Naive thymus-derived CD8-positive, alpha-beta T cell (primary cell): ENCODE measurements at regions not wholly inside any gene's neighbourhood (a gene's known extent, or its start where the extent isn't known, plus 50 kb on each side); places are given as distances from the start of the nearest gene placed in this dataset.
A peak's percentile ranks its signal among the peaks of the same experiment; 100 is the strongest.

Experiments used
- ATAC-seq, 2 donors: fragments of 150-1000 bp; cut with Tn5 transposase in 1 of 2; sonication (Bioruptor Pico), chemical (Tn5 transposase) in 1 of 2; 1 replicate in 1 of 2; 2 replicates in 1 of 2; pipeline ENCODE4 v1.10.0; 2021; ENCODE audit warnings: mild to moderate bottlenecking in 2 of 2, moderate library complexity in 2 of 2
- POLR2A ChIA-PET: fragments of 350-600 bp; sonication (Branson Sonifier 250); formaldehyde crosslinking; loops from one replicate; lab custom pipeline; 2021; ENCODE audit warnings: antibody characterized with exemption; lab: Charles Lee
- DNase-seq, 10 donors: peaks; one replicate each; pipeline versions ENCODE4 v3.0.0 to v3.0.0-alpha.2; 2020 to 2022
- H3K27ac Mint-ChIP-seq, 10 donors: one replicate each; pipeline ENCODE4 v1.8.0; 2020 to 2022; ENCODE audit warnings: mild to moderate bottlenecking in 10 of 10, mixed read lengths in 10 of 10, moderate library complexity in 4 of 10, inconsistent platforms in 1 of 10
- H3K27me3 Mint-ChIP-seq, 5 donors: one replicate each; pipeline ENCODE4 v1.8.0; 2021 to 2022; ENCODE audit warnings: mixed read lengths in 5 of 5
- H3K36me3 Mint-ChIP-seq, 3 donors: one replicate each; pipeline ENCODE4 v1.8.0; 2020 to 2022; ENCODE audit warnings: mixed read lengths in 3 of 3, mild to moderate bottlenecking in 2 of 3, inconsistent platforms in 1 of 3
- H3K4me1 Mint-ChIP-seq, 4 donors: one replicate each; pipeline ENCODE4 v1.8.0; 2021 to 2022; ENCODE audit warnings: mixed read lengths in 4 of 4
- H3K4me3 Mint-ChIP-seq, 10 donors: one replicate each; pipeline ENCODE4 v1.8.0; 2020 to 2022; ENCODE audit warnings: mild to moderate bottlenecking in 10 of 10, mixed read lengths in 10 of 10, moderate library complexity in 6 of 10, inconsistent platforms in 1 of 10
- H3K9me3 Mint-ChIP-seq, 9 donors: one replicate each; pipeline ENCODE4 v1.8.0; 2020 to 2022; ENCODE audit warnings: mixed read lengths in 9 of 9, mild to moderate bottlenecking in 3 of 9, inconsistent platforms in 1 of 9, moderate library complexity in 1 of 9

GRCh38 chr2:220930271-220931076 lies 641.6 kb downstream of the EPHA4 start:
- no peak overlapping the region for H3K27ac Mint-ChIP-seq
- ATAC-seq (no peak), DNase-seq (no peak)
- peaks cover 2 to 34% (median 13%) of the 10 kb centered on the region in 9 donors for H3K9me3 Mint-ChIP-seq
- H3K36me3 Mint-ChIP-seq, result peaks cover 0 to 11% (median 0%) of the 10 kb centered on the region in 3 donors
- peaks cover 0 to 2% (median 0%) of the 10 kb centered on the region in 4 donors for H3K4me1 Mint-ChIP-seq
- H3K4me3 Mint-ChIP-seq, result no peak overlapping the region
- POLR2A ChIA-PET, result no interaction called here
- no peaks in the 10 kb centered on the region for H3K27me3 Mint-ChIP-seq

DNA sequence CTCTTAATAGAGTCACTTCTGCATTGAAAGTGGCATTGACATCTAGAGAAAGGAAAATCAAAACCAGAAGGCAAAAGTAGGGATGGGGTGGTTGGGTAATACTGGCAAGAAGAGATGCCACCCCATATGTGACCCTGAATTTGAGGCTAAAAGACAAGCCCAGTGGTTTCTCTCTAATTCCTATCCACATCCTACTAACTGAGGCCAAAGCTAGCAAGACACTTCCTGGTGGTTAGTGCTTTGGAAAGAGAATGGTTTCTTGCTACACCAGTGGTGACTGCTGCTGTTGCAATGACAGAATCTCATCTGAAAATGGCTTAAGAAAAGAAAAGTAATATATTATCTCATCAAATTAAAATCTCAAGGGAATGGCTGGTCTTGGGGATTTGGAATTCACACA lies 640.6 kb downstream of the EPHA4 start:
- no peaks in the 10 kb centered on the region for H3K27me3 Mint-ChIP-seq
- POLR2A ChIA-PET, result no interaction called here
- DNase-seq, result no peak
- H3K36me3 Mint-ChIP-seq, result peaks cover 0 to 9% (median 0%) of the 10 kb centered on the region in 3 donors
- ATAC-seq, result no peak
- no peak overlapping the region for H3K4me3 Mint-ChIP-seq
- peaks cover 2 to 31% (median 12%) of the 10 kb centered on the region in 9 donors for H3K9me3 Mint-ChIP-seq
- peaks cover 0 to 2% (median 0%) of the 10 kb centered on the region in 4 donors for H3K4me1 Mint-ChIP-seq
- no peak overlapping the region for H3K27ac Mint-ChIP-seq

DNA sequence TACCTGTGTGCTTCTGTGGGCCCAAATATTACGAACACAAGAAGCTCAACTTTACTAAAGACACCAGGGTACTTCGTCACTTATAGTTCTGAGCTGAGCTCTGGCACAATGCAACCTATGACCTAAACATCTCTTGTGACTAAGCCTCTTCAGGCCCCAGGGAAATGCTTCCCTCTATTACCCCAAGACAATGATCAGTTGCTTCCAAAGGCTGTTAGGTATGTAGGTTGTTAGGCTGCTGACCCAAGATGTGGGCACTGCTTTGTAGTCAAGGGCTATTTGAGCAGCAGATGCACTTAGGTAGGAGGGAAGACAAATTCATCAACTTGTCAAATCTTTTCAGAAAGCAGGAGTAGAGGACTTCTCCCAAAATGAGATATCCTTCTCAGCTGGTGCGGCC lies 640.1 kb downstream of the EPHA4 start:
- H3K4me3 Mint-ChIP-seq, result no peak overlapping the region
- H3K9me3 Mint-ChIP-seq, result peaks cover 2 to 26% (median 6%) of the 10 kb centered on the region in 9 donors
- POLR2A ChIA-PET, result no interaction called here
- peaks cover 0 to 3% (median 0%) of the 10 kb centered on the region in 3 donors for H3K36me3 Mint-ChIP-seq
- no peak for ATAC-seq
- peaks cover 0 to 2% (median 0%) of the 10 kb centered on the region in 4 donors for H3K4me1 Mint-ChIP-seq
- DNase-seq, result no peak
- H3K27ac Mint-ChIP-seq, result no peak overlapping the region
- H3K27me3 Mint-ChIP-seq, result no peaks in the 10 kb centered on the region

- Mint-ChIP-seq H3K4me1 (no peaks in the 10 kb centered on the region), H3K27ac (no peak overlapping the region), H3K27me3 (no peaks in the 10 kb centered on the region), H3K9me3 (peaks cover 0 to 4% (median 0%) of the 10 kb centered on the region in 9 donors), H3K36me3 (no peaks in the 10 kb centered on the region), H3K4me3 (no peak overlapping the region)
- DNase-seq (no peak), ATAC-seq (no peak)
- POLR2A ChIA-PET, result no interaction called here
These were observed 636.2 kb downstream of the EPHA4 start for GRCh38 chr2:220935789-220936321.

- Mint-ChIP-seq H3K36me3 (no peaks in the 10 kb centered on the region), H3K27ac (no peak overlapping the region), H3K4me3 (no peak overlapping the region), H3K4me1 (no peaks in the 10 kb centered on the region), H3K27me3 (no peaks in the 10 kb centered on the region), H3K9me3 (peaks cover 0 to 3% (median 0%) of the 10 kb centered on the region in 9 donors)
- DNase-seq, result no peak
- ATAC-seq, result no peak
- POLR2A ChIA-PET, result no interaction called here
These were observed 635.4 kb downstream of the EPHA4 start for GRCh38 chr2:220936641-220937197.

GRCh38 chr2:220937245-220937644 lies 634.9 kb downstream of the EPHA4 start:
- H3K4me3 Mint-ChIP-seq, result no peak overlapping the region
- H3K4me1 Mint-ChIP-seq, result no peaks in the 10 kb centered on the region
- POLR2A ChIA-PET, result no interaction called here
- H3K27me3 Mint-ChIP-seq, result no peaks in the 10 kb centered on the region
- ATAC-seq (no peak), DNase-seq (no peak)
- peaks cover 0 to 2% (median 0%) of the 10 kb centered on the region in 9 donors for H3K9me3 Mint-ChIP-seq
- H3K36me3 Mint-ChIP-seq, result no peaks in the 10 kb centered on the region
- no peak overlapping the region for H3K27ac Mint-ChIP-seq

- POLR2A ChIA-PET, result no interaction called here
- H3K9me3 Mint-ChIP-seq, result peaks cover 0 to 10% (median 0%) of the 10 kb centered on the region in 9 donors
These were observed 631.5 kb downstream of the EPHA4 start for GRCh38 chr2:220940646-220941045.

GRCh38 chr2:220941683-220942082 lies 630.4 kb downstream of the EPHA4 start:
- POLR2A ChIA-PET, result no interaction called here
- H3K27ac Mint-ChIP-seq, result no peak overlapping the region
- DNase-seq, result no peak
- H3K9me3 Mint-ChIP-seq, result peaks cover 0 to 13% (median 0%) of the 10 kb centered on the region in 9 donors
- H3K27me3 Mint-ChIP-seq, result no peaks in the 10 kb centered on the region
- H3K4me1 Mint-ChIP-seq, result no peaks in the 10 kb centered on the region
- no peak for ATAC-seq
- H3K4me3 Mint-ChIP-seq, result no peak overlapping the region
- no peaks in the 10 kb centered on the region for H3K36me3 Mint-ChIP-seq

More at GRCh38 chr2:220940646-220941045, 631.5 kb downstream of the EPHA4 start:
- Mint-ChIP-seq H3K4me1 (no peaks in the 10 kb centered on the region), H3K4me3 (no peak overlapping the region), H3K27ac (no peak overlapping the region), H3K27me3 (no peaks in the 10 kb centered on the region), H3K36me3 (no peaks in the 10 kb centered on the region)
- no peak for DNase-seq
- ATAC-seq, result no peak

- H3K27ac Mint-ChIP-seq, result no peak overlapping the region
- peaks cover 0 to 13% (median 0%) of the 10 kb centered on the region in 9 donors for H3K9me3 Mint-ChIP-seq
- no peaks in the 10 kb centered on the region for H3K27me3 Mint-ChIP-seq
- H3K36me3 Mint-ChIP-seq, result no peaks in the 10 kb centered on the region
- ATAC-seq, result no peak
- POLR2A ChIA-PET, result no interaction called here
- no peak overlapping the region for H3K4me3 Mint-ChIP-seq
- no peak for DNase-seq
- no peaks in the 10 kb centered on the region for H3K4me1 Mint-ChIP-seq
These were observed 625.6 kb downstream of the EPHA4 start for GRCh38 chr2:220946552-220946951.

GRCh38 chr2:220948579-220948978 lies 623.5 kb downstream of the EPHA4 start:
- no peak for ATAC-seq
- H3K27me3 Mint-ChIP-seq, result no peaks in the 10 kb centered on the region
- H3K4me1 Mint-ChIP-seq, result no peaks in the 10 kb centered on the region
- POLR2A ChIA-PET, result no interaction called here
- peaks cover 0 to 13% (median 4%) of the 10 kb centered on the region in 9 donors for H3K9me3 Mint-ChIP-seq
- H3K4me3 Mint-ChIP-seq, result no peak overlapping the region
- H3K27ac Mint-ChIP-seq, result no peak overlapping the region
- no peak for DNase-seq
- H3K36me3 Mint-ChIP-seq, result no peaks in the 10 kb centered on the region

- Mint-ChIP-seq H3K36me3 (no peaks in the 10 kb centered on the region), H3K27ac (no peak overlapping the region), H3K9me3 (peaks cover 0 to 13% (median 4%) of the 10 kb centered on the region in 9 donors), H3K4me1 (no peaks in the 10 kb centered on the region), H3K4me3 (no peak overlapping the region), H3K27me3 (no peaks in the 10 kb centered on the region)
- no peak for ATAC-seq
- POLR2A ChIA-PET, result no interaction called here
- no peak for DNase-seq
These were observed 622.6 kb downstream of the EPHA4 start for GRCh38 chr2:220949466-220949865.

DNA sequence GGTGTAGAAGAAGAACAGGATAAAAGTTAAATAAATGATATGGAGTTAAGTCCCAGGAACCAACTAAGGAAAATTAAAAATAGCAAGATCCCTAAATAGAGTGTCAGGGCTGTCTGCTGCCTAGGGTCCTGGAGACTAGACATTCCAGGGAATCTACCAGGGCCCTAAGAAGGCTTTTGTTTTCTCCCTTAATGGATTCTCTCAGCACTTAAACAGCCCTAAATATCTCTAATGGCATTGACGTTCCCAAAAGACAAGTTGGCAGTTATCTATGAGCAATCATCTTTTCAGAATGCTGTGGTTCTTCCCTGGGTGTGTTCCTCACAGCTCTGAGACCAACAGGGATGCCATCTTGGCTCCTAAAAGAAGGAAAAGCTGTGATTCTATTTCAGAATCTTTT lies 616.3 kb downstream of the EPHA4 start:
- POLR2A ChIA-PET, result interaction anchor here (0.5 kb wide), 1 partner anchor 1677 kb away, joined by 3 read pairs; no protein-coding TSS in a partner anchor
- DNase-seq (no peak), ATAC-seq (no peak)
- no peak overlapping the region for H3K4me3 Mint-ChIP-seq
- H3K9me3 Mint-ChIP-seq, result peaks cover 0 to 17% (median 2%) of the 10 kb centered on the region in 9 donors
- H3K4me1 Mint-ChIP-seq, result no peaks in the 10 kb centered on the region
- no peak overlapping the region for H3K27ac Mint-ChIP-seq
- H3K27me3 Mint-ChIP-seq, result peaks cover 0 to 2% (median 0%) of the 10 kb centered on the region in 5 donors
- no peaks in the 10 kb centered on the region for H3K36me3 Mint-ChIP-seq

GRCh38 chr2:220956429-220956828 lies 615.7 kb downstream of the EPHA4 start:
- H3K4me3 Mint-ChIP-seq, result no peak overlapping the region
- H3K9me3 Mint-ChIP-seq, result peaks cover 0 to 17% (median 2%) of the 10 kb centered on the region in 9 donors
- H3K4me1 Mint-ChIP-seq, result no peaks in the 10 kb centered on the region
- H3K27me3 Mint-ChIP-seq, result peaks cover 0 to 2% (median 0%) of the 10 kb centered on the region in 5 donors
- no peak for DNase-seq
- H3K27ac Mint-ChIP-seq, result peak overlapping the region in 1 of 10 donors; percentile 52
- ATAC-seq, result no peak
- POLR2A ChIA-PET, result interaction anchor here (0.5 kb wide), 1 partner anchor 1677 kb away, joined by 3 read pairs; no protein-coding TSS in a partner anchor
- H3K36me3 Mint-ChIP-seq, result no peaks in the 10 kb centered on the region
